Erythroblast (primary cell): ENCODE measurements at regions not wholly inside any gene's neighbourhood (a gene's known extent, or its start where the extent isn't known, plus 50 kb on each side); places are given as distances from the start of the nearest gene placed in this dataset.

Source experiments
- GATA1 ChIP-seq: IDR thresholded peaks from 2 replicates; pipeline ENCODE4 v1.6.1; 2011; ENCODE audit warnings: low read depth, mild to moderate bottlenecking, control low read depth, low read length, moderate library complexity
- POLR2A ChIP-seq: IDR thresholded peaks from 2 replicates; pipeline ENCODE4 v1.6.1; 2011; ENCODE audit warnings: mild to moderate bottlenecking, low read length

DNA sequence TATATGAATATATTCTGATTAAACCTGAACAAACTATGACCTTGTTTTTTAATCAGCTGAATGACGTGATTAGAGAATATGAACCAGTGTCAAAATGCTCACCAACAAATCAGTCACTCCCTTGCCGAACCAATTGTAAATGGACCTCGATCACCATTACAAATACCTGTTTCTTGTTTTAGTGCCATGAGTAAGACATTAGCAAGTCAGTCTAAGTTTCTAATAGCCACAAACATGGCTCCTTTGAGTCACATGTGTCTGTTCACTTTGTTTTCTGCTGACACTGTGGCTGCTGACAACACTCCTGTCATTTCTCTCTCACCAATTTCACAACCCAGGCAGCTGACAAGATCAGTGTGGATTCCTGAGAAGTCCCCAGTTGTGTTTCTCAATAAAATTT lies 286.2 kb upstream of the MDGA2 start:
- TF ChIP-seq POLR2A (no peak), GATA1 (no peak)
